OCI-LY1 (cell line): ENCODE measurements at regions not wholly inside any gene's neighbourhood (a gene's known extent, or its start where the extent isn't known, plus 50 kb on each side); places are given as distances from the start of the nearest gene placed in this dataset.

ENCODE experiments used
- H2AFZ ChIP-seq: fragments of 200-600 bp; sonication (generic), shearing (Covaris generic); 2 replicates; pipeline ENCODE4 v1.6.0; 2014; ENCODE audit warnings: antibody characterized with exemption, mild to moderate bottlenecking, low read length
- H3F3A ChIP-seq: fragments of 200-600 bp; sonication (generic), shearing (Covaris generic); 2 replicates; pipeline ENCODE4 v1.6.0; 2014; ENCODE audit warnings: mild to moderate bottlenecking, antibody characterized with exemption, low read length, moderate library complexity; ENCODE audit not compliant: insufficient read depth
- H3K27ac ChIP-seq: fragments of 200-600 bp; sonication (generic); 2 replicates; pipeline ENCODE4 v1.5.1; 2014; ENCODE audit warnings: low read length, mixed run types, mild to moderate bottlenecking, low read depth; ENCODE audit not compliant: poor library complexity, severe bottlenecking
- H3K27me3 ChIP-seq: fragments of 200-600 bp; sonication (generic); 2 replicates; pipeline ENCODE4 v1.6.0; 2014; ENCODE audit warnings: antibody characterized with exemption, mild to moderate bottlenecking, low read length, moderate library complexity; ENCODE audit not compliant: insufficient read depth
- H3K36me3 ChIP-seq: fragments of 200-600 bp; sonication (generic); 2 replicates; pipeline ENCODE4 v1.6.1; 2014; ENCODE audit warnings: mild to moderate bottlenecking, antibody characterized with exemption, low read length, moderate library complexity, mixed read lengths; ENCODE audit not compliant: insufficient read depth
- H3K4me1 ChIP-seq: fragments of 200-600 bp; sonication (generic); 2 replicates; pipeline ENCODE4 v1.5.1; 2014; ENCODE audit warnings: mild to moderate bottlenecking, low read length, moderate library complexity; ENCODE audit not compliant: insufficient read depth, severe bottlenecking
- H3K4me2 ChIP-seq: fragments of 200-600 bp; sonication (generic), shearing (Covaris generic); 2 replicates; pipeline ENCODE4 v1.6.1; 2014; ENCODE audit warnings: low read length
- H3K4me3 ChIP-seq: fragments of 200-600 bp; sonication (generic); 2 replicates; pipeline ENCODE4 v1.5.1; 2014; ENCODE audit warnings: low read length, low read depth, mild to moderate bottlenecking, mixed read lengths; ENCODE audit not compliant: poor library complexity, severe bottlenecking
- H3K79me2 ChIP-seq: fragments of 200-600 bp; shearing (Covaris generic); 2 replicates; pipeline ENCODE4 v1.6.1; 2016; ENCODE audit warnings: mixed run types, low read length, mixed read lengths; ENCODE audit not compliant: insufficient read depth
- H3K9ac ChIP-seq: fragments of 200-600 bp; sonication (generic), shearing (Covaris generic); 2 replicates; pipeline ENCODE4 v1.6.1; 2014; ENCODE audit warnings: mild to moderate bottlenecking, low read length, mixed read lengths
- H3K9me2 ChIP-seq: fragments of 200-600 bp; sonication (generic), shearing (Covaris generic); 2 replicates; pipeline ENCODE4 v1.6.1; 2014; ENCODE audit warnings: low read depth, mild to moderate bottlenecking, low read length, mixed read lengths
- H3K9me3 ChIP-seq: fragments of 200-600 bp; shearing (Covaris generic); 2 replicates; pipeline ENCODE4 v1.6.1; 2014; ENCODE audit warnings: low read length, mixed read lengths
- H4K20me1 ChIP-seq: fragments of 200-600 bp; sonication (generic), shearing (Covaris generic); 2 replicates; pipeline ENCODE4 v1.6.0; 2016; ENCODE audit warnings: mild to moderate bottlenecking, low read length; ENCODE audit not compliant: insufficient read depth
- CTCF ChIP-seq: fragments of 200-600 bp; sonication (generic), shearing (Covaris generic); IDR thresholded peaks from 2 replicates; pipeline ENCODE4 v1.5.1; 2017; ENCODE audit warnings: mild to moderate bottlenecking, antibody characterized with exemption, low read length, moderate library complexity, mixed read lengths
- EZH2 ChIP-seq: fragments of 200-600 bp; sonication (generic), shearing (Covaris generic); IDR thresholded peaks from 2 replicates; pipeline ENCODE4 v1.8.0; 2017; ENCODE audit warnings: borderline replicate concordance, mixed run types, mild to moderate bottlenecking, antibody characterized with exemption, low read length, moderate library complexity, mixed read lengths

GRCh38 chr1:215005078-215005477 is 77.5 kb upstream of the KCNK2 start:
- H3K36me3 ChIP-seq, result no peaks in the 10 kb centered on the region
- no peaks in the 10 kb centered on the region for H4K20me1 ChIP-seq
- no peak overlapping the region for H3K4me2 ChIP-seq
- no peak for TF ChIP-seq EZH2
- no peak for TF ChIP-seq CTCF
- no peak overlapping the region for H3K9ac ChIP-seq
- H3K4me1 ChIP-seq, result no peaks in the 10 kb centered on the region
- no peaks in the 10 kb centered on the region for H3K9me3 ChIP-seq
- H3K27ac ChIP-seq, result no peak overlapping the region
- no peak overlapping the region for H3K4me3 ChIP-seq
- H3F3A ChIP-seq, result no peaks in the 10 kb centered on the region
- no peaks in the 10 kb centered on the region for H3K27me3 ChIP-seq
- no peak overlapping the region for H2AFZ ChIP-seq
- no peaks in the 10 kb centered on the region for H3K9me2 ChIP-seq
- H3K79me2 ChIP-seq, result no peaks in the 10 kb centered on the region

GRCh38 chr1:215005656-215006345 is 76.7 kb upstream of the KCNK2 start:
- H3F3A ChIP-seq, result no peaks in the 10 kb centered on the region
- H3K4me1 ChIP-seq, result no peaks in the 10 kb centered on the region
- no peaks in the 10 kb centered on the region for H3K79me2 ChIP-seq
- H3K4me3 ChIP-seq, result no peak overlapping the region
- H3K9me2 ChIP-seq, result no peaks in the 10 kb centered on the region
- no peaks in the 10 kb centered on the region for H3K9me3 ChIP-seq
- no peak for TF ChIP-seq EZH2
- no peak for TF ChIP-seq CTCF
- no peaks in the 10 kb centered on the region for H3K27me3 ChIP-seq
- H2AFZ ChIP-seq, result no peak overlapping the region
- H3K9ac ChIP-seq, result no peak overlapping the region
- no peaks in the 10 kb centered on the region for H3K36me3 ChIP-seq
- H4K20me1 ChIP-seq, result no peaks in the 10 kb centered on the region
- no peak overlapping the region for H3K27ac ChIP-seq
- no peak overlapping the region for H3K4me2 ChIP-seq

GRCh38 chr1:215007880-215008279 is 74.7 kb upstream of the KCNK2 start:
- H3K9me3 ChIP-seq, result no peaks in the 10 kb centered on the region
- H3K4me2 ChIP-seq, result no peak overlapping the region
- no peak for TF ChIP-seq CTCF
- TF ChIP-seq EZH2, result no peak
- H4K20me1 ChIP-seq, result no peaks in the 10 kb centered on the region
- no peak overlapping the region for H3K27ac ChIP-seq
- no peak overlapping the region for H3K4me3 ChIP-seq
- no peak overlapping the region for H2AFZ ChIP-seq
- no peaks in the 10 kb centered on the region for H3K36me3 ChIP-seq
- no peaks in the 10 kb centered on the region for H3K79me2 ChIP-seq
- no peaks in the 10 kb centered on the region for H3F3A ChIP-seq
- no peaks in the 10 kb centered on the region for H3K27me3 ChIP-seq
- no peaks in the 10 kb centered on the region for H3K9me2 ChIP-seq
- no peak overlapping the region for H3K9ac ChIP-seq
- H3K4me1 ChIP-seq, result no peaks in the 10 kb centered on the region
